Adrenal gland (tissue), 9 donors: ENCODE measurements at regions not wholly inside any gene's neighbourhood (a gene's known extent, or its start where the extent isn't known, plus 50 kb on each side); places are given as distances from the start of the nearest gene placed in this dataset.

Experiments
- DNase-seq, 7 donors: peaks; one replicate each; pipeline ENCODE4 v3.0.0-alpha.2; 2019 to 2020
- H3K27ac ChIP-seq, 5 donors: fragments of 200-600 bp; sonication (generic) in 4 of 5; 1 replicate in 3 of 5; 2 replicates in 2 of 5; pipeline versions ENCODE4 v1.5.1 to v1.8.0; 2016 to 2020; ENCODE audit warnings: mild to moderate bottlenecking in 1 of 5
- H3K27me3 ChIP-seq: fragments of 200-600 bp; 2 replicates; pipeline ENCODE4 v1.8.0; 2021
- H3K36me3 ChIP-seq, 2 donors: fragments of 200-600 bp; replicated peaks in 1 of 2; 1 replicate in 1 of 2; 2 replicates in 1 of 2; pipeline versions ENCODE4 v1.5.1 to v1.8.0; 2018 to 2022
- H3K4me1 ChIP-seq, 2 donors: fragments of 200-600 bp; replicated peaks in 1 of 2; 1 replicate in 1 of 2; 2 replicates in 1 of 2; pipeline versions ENCODE4 v1.5.1 to v1.8.0; 2018 to 2021
- H3K4me3 ChIP-seq, 4 donors: fragments of 200-600 bp; sonication (generic) in 3 of 4; one replicate each; pipeline ENCODE4 v1.5.1; 2016 to 2018
- H3K9me3 ChIP-seq, 3 donors: fragments of 200-600 bp; sonication (generic) in 1 of 3; replicated peaks in 1 of 3; 1 replicate in 2 of 3; 2 replicates in 1 of 3; pipeline versions ENCODE4 v1.5.1 to v1.8.0; 2016 to 2021
- POLR2A ChIP-seq, 2 donors: fragments of 450-650 bp; IDR thresholded peaks; one replicate each; pipeline ENCODE4 v1.6.1; 2017; ENCODE audit warnings: antibody characterized with exemption in 2 of 2, mild to moderate bottlenecking in 2 of 2, moderate library complexity in 1 of 2
- WGBS, 4 donors: extraction: QIAGEN DNeasy Blood & Tissue Kit in 2 of 4; methylation state at CpG; one replicate each; pipeline versions ENCODE4 v1.1.5 to v1.1.7; 2013 to 2017; 5-methylcytosine and 5-hydroxymethylcytosine counted together
- intact Hi-C, 2 donors: fragments of 100-400 bp; cut with DNase I; formaldehyde crosslinking; loops; one replicate each; pipeline versions ENCODE4 v1.14.1 to v1.15.0; 2022 to 2023
- TF ChIP-seq, protein P1 (sequence below), 6 experiments: fragments of 450-650 bp in 4 of 6; fragments of 200-600 bp in 2 of 6; sonication (generic) in 1 of 6; IDR thresholded peaks; 1 replicate in 5 of 6; 2 replicates in 1 of 6; pipeline versions ENCODE4 v1.5.1 to v1.8.0; 2016 to 2021; ENCODE audit warnings: antibody characterized with exemption in 6 of 6, mild to moderate bottlenecking in 2 of 6, moderate library complexity in 1 of 6
- donor health status: healthy with polysubstance abuse.
- donor health status: Bipolar disorder and iron deficiency.
- donor health status: DM: yes; HTN: yes; CAD: no.
- donor health status: DM: no; HTN: no; CAD: no.
- donor health status: DM: no; HTN: no; CAD: no.

GRCh38 chr15:62932436-62932835 is 110.1 kb upstream of the TPM1 start:
- TF ChIP-seq, protein P1, sequence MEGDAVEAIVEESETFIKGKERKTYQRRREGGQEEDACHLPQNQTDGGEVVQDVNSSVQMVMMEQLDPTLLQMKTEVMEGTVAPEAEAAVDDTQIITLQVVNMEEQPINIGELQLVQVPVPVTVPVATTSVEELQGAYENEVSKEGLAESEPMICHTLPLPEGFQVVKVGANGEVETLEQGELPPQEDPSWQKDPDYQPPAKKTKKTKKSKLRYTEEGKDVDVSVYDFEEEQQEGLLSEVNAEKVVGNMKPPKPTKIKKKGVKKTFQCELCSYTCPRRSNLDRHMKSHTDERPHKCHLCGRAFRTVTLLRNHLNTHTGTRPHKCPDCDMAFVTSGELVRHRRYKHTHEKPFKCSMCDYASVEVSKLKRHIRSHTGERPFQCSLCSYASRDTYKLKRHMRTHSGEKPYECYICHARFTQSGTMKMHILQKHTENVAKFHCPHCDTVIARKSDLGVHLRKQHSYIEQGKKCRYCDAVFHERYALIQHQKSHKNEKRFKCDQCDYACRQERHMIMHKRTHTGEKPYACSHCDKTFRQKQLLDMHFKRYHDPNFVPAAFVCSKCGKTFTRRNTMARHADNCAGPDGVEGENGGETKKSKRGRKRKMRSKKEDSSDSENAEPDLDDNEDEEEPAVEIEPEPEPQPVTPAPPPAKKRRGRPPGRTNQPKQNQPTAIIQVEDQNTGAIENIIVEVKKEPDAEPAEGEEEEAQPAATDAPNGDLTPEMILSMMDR (IDR thresholded peaks at IDR 0.05), result no peak
- TF ChIP-seq POLR2A (IDR thresholded peaks at IDR 0.05), result no peak
- intact Hi-C loops, result no loop called here
- Histone ChIP-seq H3K4me1 (peaks cover 0 to 8% of the 10 kb centered on the region in 2 donors), H3K9me3 (no peaks in the 10 kb centered on the region), H3K27ac (no peak overlapping the region), H3K4me3 (no peak overlapping the region), H3K36me3 (no peaks in the 10 kb centered on the region), H3K27me3 (no peaks in the 10 kb centered on the region)
- DNase-seq, result no peak
- 38 to 92% (median 47%) methylated on average over 1 of the region's 1 CpG for WGBS, 4 donors

DNA sequence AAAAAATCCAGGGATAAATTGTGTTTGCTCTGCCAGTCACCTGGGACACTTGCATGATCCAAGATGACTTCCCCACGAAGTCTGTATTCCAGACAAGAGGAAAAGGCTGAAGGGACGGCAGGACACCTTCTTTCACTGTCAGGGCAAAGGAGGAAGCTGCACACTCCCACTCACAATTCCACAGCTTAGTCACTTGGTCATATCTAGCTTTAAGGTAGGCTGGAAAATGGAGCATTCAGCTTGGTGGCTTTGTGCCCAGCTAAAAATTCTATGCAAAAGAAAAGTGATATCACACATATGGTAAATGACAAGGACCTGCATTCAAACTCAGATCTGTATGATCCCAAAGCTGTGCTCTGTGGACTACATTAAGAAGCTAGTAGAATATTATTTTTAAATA is 109.2 kb upstream of the TPM1 start:
- H3K4me1 ChIP-seq, result peaks cover 0 to 8% of the 10 kb centered on the region in 2 donors
- H3K4me3 ChIP-seq, result no peak overlapping the region
- intact Hi-C loops, result no loop called here
- H3K27me3 ChIP-seq, result no peaks in the 10 kb centered on the region
- no peaks in the 10 kb centered on the region for H3K36me3 ChIP-seq
- H3K9me3 ChIP-seq, result no peaks in the 10 kb centered on the region
- 37 to 55% (median 46%) methylated on average over 2 of the region's 2 CpGs for WGBS, 4 donors
- no peak for DNase-seq
- TF ChIP-seq, protein P1 (IDR thresholded peaks at IDR 0.05), result no peak
- no peak for TF ChIP-seq POLR2A (IDR thresholded peaks at IDR 0.05)
- H3K27ac ChIP-seq, result no peak overlapping the region

DNA sequence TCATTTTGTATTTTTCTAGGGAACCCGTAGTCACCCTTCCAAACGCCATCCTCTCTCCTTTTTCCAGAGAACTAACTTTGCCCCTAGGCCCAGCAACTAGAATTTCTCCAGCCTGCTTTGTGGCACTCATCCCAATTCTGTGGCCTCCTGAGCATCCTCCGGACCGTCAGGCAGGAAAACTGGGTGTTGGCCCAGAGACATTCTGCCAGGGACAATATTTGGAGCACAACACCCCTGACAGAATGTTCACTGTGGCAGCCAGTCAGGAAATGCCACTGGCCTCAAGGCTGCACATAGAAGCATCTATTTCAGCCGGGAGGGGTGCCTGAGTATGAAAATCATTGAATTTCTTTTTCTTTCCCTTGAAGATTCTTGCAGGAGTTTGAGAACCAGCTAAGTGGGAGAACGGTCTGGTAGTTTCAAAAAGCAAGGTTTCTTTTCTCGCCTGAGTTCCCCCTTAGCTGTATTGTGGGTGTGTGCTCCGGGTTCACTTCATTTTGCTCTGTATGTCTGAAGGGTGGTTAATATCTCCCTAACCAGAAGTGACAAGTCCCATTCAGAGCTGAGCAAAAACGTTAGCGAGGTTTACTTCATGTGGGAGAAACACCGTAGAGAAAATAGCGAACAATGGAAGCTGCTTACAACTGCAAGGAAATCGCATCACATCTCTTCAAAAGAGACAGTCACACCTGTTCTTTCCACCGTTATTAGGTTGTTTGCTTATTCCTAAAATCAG is 108.1 kb upstream of the TPM1 start:
- Histone ChIP-seq H3K36me3 (no peaks in the 10 kb centered on the region), H3K4me3 (no peak overlapping the region), H3K9me3 (no peaks in the 10 kb centered on the region), H3K4me1 (peaks cover 0 to 14% of the 10 kb centered on the region in 2 donors), H3K27me3 (no peaks in the 10 kb centered on the region), H3K27ac (peak overlapping the region in 1 of 5 donors; percentile 26)
- WGBS, 4 donors, result 71 to 74% (median 73%) methylated on average over 14 of the region's 14 CpGs
- intact Hi-C loops, result no loop called here
- no peak for DNase-seq
- TF ChIP-seq POLR2A (IDR thresholded peaks at IDR 0.05), result no peak
- TF ChIP-seq, protein P1 (IDR thresholded peaks at IDR 0.05), result no peak

DNA sequence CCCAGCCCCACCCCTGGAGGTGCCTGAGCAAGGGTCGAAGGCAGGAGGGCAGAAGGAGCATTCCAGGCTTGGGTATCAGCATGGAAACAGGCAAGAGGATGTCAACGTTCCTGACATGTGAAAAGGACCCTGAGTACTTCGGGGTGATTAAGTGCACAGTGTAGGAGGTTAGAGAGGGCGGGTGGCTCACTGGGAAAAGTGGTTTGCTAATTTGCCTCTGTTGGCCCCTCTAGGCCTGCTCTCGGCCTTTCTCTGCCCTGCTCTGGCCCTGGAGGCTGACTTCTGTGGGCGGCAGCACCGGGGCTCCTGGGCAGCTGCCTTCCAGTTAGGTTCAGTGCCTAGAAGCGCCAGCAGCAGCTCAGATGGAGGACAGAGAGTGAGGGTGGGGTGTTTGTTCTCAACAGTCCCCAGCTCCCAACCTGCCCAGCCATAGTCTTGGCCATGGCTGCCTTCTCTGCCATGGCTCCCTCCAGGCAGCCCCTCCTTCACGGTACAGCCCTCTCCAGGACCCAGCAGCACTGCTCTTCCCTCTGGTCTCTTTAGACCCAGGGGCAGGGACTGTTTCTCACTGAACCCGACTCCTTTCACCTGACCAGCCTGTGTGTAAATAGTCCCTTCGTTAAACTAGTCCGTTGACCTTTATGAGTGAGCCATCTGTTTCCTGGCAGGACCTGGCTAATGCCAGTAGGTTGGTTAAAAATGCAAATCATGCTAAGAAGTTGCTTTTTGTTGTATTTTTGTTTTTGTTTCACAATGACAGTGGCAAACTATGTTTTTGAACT is 107.1 kb upstream of the TPM1 start:
- no peaks in the 10 kb centered on the region for H3K27me3 ChIP-seq
- H3K36me3 ChIP-seq, result no peaks in the 10 kb centered on the region
- no peaks in the 10 kb centered on the region for H3K9me3 ChIP-seq
- no peak for DNase-seq
- 74 to 82% (median 82%) methylated on average over 9 to 12 of the region's 12 CpGs for WGBS, 4 donors
- intact Hi-C loops, result no loop called here
- peaks cover 3 to 20% of the 10 kb centered on the region in 2 donors for H3K4me1 ChIP-seq
- no peak overlapping the region for H3K4me3 ChIP-seq
- no peak overlapping the region for H3K27ac ChIP-seq
- TF ChIP-seq, protein P1 (IDR thresholded peaks at IDR 0.05), result no peak
- no peak for TF ChIP-seq POLR2A (IDR thresholded peaks at IDR 0.05)
